Hypothalamus (tissue), 51 donors: ENCODE measurements at regions not wholly inside any gene's neighbourhood (a gene's known extent, or its start where the extent isn't known, plus 50 kb on each side); places are given as distances from the start of the nearest gene placed in this dataset.
A peak's percentile ranks its signal among the peaks of the same experiment; 100 is the strongest.

Experiments used
- DNase-seq, 51 donors: peaks; one replicate each; lab custom pipeline; 2025; lab: John Stamatoyannopoulos, UW

- DNase-seq: no peak
These were observed 126.7 kb downstream of the QPCT start for GRCh38 chr2:37471104-37471503.

DNA sequence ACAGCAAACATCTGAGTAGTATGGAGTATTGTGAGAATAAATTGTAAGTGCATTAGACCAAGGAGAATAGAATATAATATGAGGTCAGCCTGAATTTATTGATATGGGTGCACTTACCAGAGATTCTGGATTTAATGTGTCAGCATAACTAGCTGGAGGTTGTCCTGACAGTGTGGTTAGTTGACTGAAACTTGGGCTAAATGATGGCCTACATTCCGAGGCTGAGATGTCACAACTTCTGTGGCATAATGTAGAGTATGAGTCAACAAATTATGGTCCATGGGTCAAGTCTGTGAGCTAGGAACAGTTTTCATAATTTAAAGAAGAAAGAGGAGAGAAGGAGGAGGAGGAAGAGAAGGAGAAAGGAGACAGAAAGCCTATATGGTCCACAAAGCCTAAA lies 127.6 kb downstream of the QPCT start:
- no peak for DNase-seq

DNA sequence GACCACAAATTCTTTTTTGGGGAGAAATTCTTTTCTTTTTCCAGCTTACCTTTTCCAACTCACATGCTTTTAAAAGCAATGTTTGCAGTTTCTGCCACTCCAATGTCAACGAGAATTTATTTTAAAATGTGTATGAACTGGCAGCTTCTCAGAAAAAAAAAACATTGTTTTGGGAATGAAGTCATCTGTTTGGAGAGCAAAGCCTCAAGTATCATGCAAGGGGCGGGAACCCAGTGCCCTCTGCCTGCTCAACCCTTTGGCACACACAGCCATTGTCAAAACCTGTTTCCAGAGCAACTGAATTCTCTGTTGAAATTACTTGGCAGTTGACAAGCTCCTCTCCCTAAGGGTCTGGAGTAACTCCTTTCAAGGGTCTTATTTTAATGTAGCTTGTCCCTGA lies 128.5 kb downstream of the QPCT start:
- peak in 1 of 51 donors; percentile 1 for DNase-seq

DNA sequence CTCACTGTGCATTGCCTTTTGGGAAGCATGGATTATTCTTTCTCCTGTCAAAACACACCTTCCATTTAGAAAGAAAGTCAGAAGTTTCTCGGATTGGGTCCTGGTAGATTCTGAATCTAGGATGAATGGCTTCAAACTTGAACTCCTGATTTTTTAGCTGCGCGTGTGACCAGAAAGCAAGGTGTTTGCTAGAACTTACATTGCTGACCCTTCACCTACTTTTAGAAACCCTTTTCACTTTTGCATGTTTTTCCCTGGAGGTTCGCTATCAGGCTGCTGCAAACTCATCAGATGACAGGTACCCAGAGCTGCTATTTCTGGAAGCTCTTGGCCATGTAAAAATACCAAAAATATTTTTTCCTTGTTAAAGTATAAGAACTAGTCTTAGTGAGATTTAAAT lies 132.0 kb downstream of the QPCT start:
- no peak for DNase-seq

GRCh38 chr2:37477921-37478320 lies 133.5 kb downstream of the QPCT start:
- no peak for DNase-seq

- DNase-seq: no peak
These were observed 136.8 kb downstream of the QPCT start for GRCh38 chr2:37481244-37481643.

GRCh38 chr2:37489041-37489456 lies 144.6 kb downstream of the QPCT start:
- DNase-seq: no peak

DNA sequence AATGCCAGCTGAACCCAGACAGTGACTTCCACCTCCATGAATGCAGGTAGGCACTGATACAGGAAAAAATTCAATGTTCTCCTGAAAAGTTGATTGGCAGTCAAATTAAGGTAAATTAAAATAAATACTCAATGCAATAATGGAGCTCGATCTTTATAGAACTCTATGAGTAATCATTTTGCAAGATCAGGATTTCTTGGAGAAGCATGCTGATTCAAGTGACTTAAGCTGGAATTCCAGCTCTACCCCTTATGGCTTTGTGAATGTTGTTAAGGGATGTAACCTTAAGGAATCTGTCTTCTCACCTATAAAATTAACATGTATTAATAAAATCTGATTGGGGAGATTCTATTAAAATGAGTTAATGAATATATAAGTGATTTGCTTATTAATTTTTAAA lies 145.1 kb downstream of the QPCT start:
- DNase-seq: no peak

DNA sequence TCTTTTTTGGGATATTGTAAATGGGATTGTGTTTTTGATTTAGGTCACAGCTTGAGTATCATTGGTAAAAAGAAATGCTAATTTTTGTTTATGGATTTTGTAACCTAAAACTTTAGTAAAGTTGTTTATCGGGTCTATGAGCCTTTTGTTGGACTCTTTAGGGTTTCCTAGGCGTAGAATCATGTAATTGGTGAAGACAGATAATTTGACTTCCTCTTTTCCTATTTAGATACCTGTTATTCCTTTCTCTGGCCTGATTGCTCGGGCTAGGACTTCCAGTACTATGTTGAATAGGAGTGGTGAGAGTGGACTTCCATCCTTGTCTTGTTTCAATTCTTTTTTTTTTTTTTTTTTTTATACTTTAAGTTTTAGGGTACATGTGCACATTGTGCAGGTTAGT lies 149.0 kb downstream of the QPCT start:
- no peak for DNase-seq

DNA sequence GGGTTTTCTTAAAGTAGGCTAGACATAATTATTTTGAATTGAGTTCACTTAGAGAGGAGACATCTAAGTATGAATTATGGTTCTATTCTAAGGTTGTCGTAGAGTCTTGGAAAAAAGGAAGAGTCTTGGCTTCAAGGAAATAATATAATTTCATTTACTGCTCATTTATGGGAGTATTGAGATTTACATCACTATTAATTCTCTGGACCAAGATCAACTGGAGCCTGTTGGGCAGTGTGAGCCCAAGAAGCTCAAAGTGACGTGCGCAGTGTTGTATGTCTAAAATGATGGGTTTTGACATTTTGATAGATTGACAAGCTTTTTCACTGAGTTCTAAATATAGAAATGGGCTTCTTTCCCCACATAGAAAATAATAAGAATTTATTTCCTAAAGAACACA lies 154.7 kb downstream of the QPCT start:
- DNase-seq: no peak

DNA sequence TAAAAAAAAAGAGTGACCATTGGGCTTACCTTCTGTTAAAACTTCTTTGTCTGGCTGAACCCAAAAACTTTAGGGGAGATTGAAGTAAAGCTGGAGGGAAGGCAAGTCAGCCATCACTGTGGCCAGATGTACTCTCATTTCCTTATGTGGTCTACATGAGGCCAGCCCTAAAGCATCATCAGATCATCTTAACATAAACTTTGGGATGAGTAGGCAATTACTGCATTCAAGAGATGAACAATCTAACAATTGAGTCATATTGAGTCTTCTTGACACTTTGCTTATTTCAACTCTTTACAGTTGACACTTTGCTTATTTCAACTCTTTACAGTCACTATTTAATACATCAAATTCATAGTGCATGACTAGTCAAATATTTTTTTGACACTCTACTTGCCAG lies 155.6 kb downstream of the QPCT start:
- DNase-seq: no peak

GRCh38 chr2:37501113-37501512 lies 156.7 kb downstream of the QPCT start:
- no peak for DNase-seq

- DNase-seq: no peak
These were observed 162.1 kb downstream of the QPCT start for GRCh38 chr2:37506407-37507050.

DNA sequence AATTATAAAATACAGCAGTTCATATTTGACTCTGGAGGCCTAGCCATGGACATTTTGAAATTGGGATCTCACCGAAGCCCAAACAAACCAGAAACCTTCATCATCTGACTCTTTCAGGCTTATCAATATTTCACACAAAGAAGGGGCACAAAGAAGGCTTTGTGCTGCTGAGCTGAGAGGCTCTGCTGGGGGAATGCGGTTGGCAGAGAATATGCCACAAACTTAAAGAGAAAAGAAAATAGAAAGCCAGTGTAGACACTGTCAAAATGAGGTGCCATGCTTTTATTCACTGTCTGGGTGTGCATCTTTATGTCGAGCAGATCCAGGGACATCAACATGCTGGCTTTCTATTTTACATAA lies 162.6 kb downstream of the QPCT start:
- no peak for DNase-seq

- no peak for DNase-seq
These were observed 163.3 kb downstream of the QPCT start for GRCh38 chr2:37507703-37508102.

DNA sequence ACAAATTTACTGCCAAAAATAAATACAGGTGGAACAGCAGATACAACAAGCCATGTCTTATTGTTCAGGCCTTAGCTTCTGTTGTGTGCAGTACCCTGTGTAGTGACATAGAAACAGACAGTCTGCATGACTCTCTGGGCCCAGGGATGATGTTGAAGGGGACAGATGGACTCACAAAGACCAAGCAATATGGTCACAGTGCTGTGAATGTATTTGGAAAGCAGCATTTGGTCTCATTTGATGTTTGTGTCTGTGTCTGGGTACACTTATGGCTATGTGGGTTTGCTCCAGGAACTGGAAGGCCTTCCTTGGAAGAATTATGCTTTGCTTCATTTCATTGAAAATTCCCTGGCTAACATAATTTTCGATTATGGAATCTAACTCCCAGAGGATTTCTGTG lies 158.5 kb downstream of the CDC42EP3 start:
- no peak for DNase-seq

GRCh38 chr2:37523814-37524362 lies 147.6 kb downstream of the CDC42EP3 start:
- no peak for DNase-seq

GRCh38 chr2:37526323-37526722 lies 145.1 kb downstream of the CDC42EP3 start:
- DNase-seq: no peak

- no peak for DNase-seq
These were observed 144.6 kb downstream of the CDC42EP3 start for GRCh38 chr2:37526856-37527255.

- no peak for DNase-seq
These were observed 144.1 kb downstream of the CDC42EP3 start for GRCh38 chr2:37527361-37527760.

GRCh38 chr2:37529830-37530415 lies 141.5 kb downstream of the CDC42EP3 start:
- DNase-seq: no peak

DNA sequence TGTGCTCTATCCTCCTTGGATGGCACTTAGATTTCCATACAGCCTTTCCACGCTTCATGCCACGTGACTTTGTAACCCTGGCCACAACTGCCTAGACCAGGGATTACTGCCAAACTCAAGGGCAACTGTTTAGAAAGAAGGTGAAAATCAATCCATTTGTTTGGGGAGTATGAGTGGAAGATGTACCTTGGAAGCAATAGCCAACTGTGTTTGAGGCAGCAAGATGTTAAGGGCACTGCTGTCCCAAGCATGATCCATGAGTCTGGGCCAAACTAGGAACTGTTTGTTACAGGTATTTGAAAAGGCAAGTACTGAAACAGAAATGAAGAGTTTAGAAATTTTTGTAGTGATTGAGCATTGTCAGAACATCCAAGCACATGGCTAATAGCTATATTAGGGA lies 138.9 kb downstream of the CDC42EP3 start:
- no peak for DNase-seq

- DNase-seq: no peak
These were observed 134.1 kb downstream of the CDC42EP3 start for GRCh38 chr2:37537316-37537715.
